SK-N-SH (cell line): ENCODE measurements at regions not wholly inside any gene's neighbourhood (a gene's known extent, or its start where the extent isn't known, plus 50 kb on each side); places are given as distances from the start of the nearest gene placed in this dataset.

Experiments
- GABPA ChIP-seq: IDR thresholded peaks from 2 replicates; pipeline ENCODE4 v1.4.0; 2012; ENCODE audit warnings: low read depth, mild to moderate bottlenecking
- MXI1 ChIP-seq: IDR thresholded peaks from 2 replicates; pipeline ENCODE4 v1.6.1; 2012; ENCODE audit warnings: mild to moderate bottlenecking, low read depth, low read length, improper control_type of control experiment
- USF2 ChIP-seq: fragments of 150-350 bp; IDR thresholded peaks from 2 replicates; pipeline ENCODE4 v1.6.1; 2017; ENCODE audit warnings: antibody characterized with exemption, low read length, low read depth, borderline replicate concordance
- TF ChIP-seq, protein P1 (sequence below): fragments of 200-600 bp; sonication (generic); IDR thresholded peaks from 2 replicates; pipeline ENCODE4 v1.6.1; 2017; ENCODE audit warnings: antibody characterized with exemption, mild to moderate bottlenecking, moderate library complexity

DNA sequence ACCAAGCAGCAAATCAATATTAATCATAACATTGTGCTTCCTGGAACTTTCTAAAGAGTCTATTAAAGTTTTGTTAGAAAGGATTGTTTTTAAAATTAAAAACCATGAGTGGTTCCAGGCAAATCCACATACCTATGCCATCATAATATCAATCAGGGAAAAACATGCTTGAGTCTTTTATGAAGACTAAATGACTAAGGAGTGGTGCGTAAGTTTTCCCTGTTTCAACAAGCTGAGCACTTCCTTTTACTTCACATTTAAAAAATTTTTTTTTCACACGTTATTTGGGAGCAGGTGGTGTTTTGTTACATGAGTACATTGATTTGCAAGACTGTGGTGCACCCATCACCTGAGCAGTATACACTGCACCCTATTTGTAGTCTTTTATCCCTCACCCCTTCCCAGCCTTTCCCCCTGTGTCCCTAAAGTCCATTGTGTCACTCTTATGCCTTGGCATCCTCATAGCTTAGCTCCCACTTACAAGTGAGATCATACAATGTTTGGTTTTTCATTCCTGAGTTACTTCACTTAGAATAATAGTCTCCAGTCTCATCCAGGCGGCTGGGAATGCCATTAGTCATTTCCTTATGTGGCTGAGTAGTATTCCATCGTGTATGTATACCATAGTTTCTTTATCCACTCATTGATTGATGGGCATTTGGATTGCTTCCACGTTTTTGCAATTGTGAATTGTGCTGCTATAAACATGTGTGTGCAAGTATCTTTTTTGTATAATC, 1190.3 kb upstream of the RAG2 start:
- no peak for TF ChIP-seq MXI1
- TF ChIP-seq USF2, result no peak
- TF ChIP-seq, protein P1, sequence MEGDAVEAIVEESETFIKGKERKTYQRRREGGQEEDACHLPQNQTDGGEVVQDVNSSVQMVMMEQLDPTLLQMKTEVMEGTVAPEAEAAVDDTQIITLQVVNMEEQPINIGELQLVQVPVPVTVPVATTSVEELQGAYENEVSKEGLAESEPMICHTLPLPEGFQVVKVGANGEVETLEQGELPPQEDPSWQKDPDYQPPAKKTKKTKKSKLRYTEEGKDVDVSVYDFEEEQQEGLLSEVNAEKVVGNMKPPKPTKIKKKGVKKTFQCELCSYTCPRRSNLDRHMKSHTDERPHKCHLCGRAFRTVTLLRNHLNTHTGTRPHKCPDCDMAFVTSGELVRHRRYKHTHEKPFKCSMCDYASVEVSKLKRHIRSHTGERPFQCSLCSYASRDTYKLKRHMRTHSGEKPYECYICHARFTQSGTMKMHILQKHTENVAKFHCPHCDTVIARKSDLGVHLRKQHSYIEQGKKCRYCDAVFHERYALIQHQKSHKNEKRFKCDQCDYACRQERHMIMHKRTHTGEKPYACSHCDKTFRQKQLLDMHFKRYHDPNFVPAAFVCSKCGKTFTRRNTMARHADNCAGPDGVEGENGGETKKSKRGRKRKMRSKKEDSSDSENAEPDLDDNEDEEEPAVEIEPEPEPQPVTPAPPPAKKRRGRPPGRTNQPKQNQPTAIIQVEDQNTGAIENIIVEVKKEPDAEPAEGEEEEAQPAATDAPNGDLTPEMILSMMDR, result no peak
- no peak for TF ChIP-seq GABPA
